ENCODE measurements at regions not wholly inside any gene's neighbourhood (a gene's known extent, or its start where the extent isn't known, plus 50 kb on each side); places are given as distances from the start of the nearest gene placed in this dataset.

DNA sequence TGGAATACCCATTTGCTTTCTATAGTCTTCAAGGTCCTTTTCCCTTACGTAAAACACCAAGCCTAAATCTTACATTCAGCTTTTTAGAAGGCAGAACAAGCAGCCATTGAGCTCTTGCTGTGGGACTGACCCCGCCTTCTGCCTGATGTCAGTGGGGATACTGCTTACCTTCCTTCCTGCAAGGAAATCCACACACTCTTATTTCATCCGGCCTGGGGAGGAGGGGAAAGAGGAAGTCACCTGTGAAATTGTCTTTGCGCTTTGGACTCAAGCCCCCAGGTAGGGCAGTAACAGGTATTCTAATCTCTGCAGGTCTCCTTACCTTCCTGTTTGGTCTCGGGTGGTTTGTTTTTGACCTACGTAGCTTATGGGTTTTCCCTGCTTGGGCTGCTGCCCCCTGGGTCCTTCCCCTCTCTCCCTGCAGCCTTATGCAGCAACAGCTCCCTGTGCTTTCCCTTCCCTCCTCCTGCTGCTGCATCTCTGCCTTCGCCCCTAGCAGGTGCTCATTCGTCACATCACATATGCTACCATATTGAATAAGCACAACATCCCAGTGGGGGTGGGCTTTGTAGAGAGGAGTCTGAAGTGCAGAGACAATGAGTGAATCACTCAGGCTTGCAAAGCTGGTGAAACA is 402.5 kb upstream of the TRIB2 start:
- TF ChIP-seq POLR2A (IDR thresholded peaks at IDR 0.05; ENCODE audit: low read depth, low read length) (no peak), POLR2AphosphoS5 (IDR thresholded peaks at IDR 0.05; ENCODE audit: low read depth, low read length) (no peak), TAF1 (IDR thresholded peaks at IDR 0.05; ENCODE audit: low read depth, low read length) (no peak), PAX5 (IDR thresholded peaks at IDR 0.05; ENCODE audit: insufficient read depth, low read length, severe bottlenecking) (no peak), SPI1 (IDR thresholded peaks at IDR 0.05; ENCODE audit: low read depth, low read length) (no peak)
